Type B pancreatic cell (in vitro differentiated cells): ENCODE measurements at regions not wholly inside any gene's neighbourhood (a gene's known extent, or its start where the extent isn't known, plus 50 kb on each side); places are given as distances from the start of the nearest gene placed in this dataset.

ENCODE experiments used
- DNase-seq: peaks from one replicate; pipeline ENCODE4 v3.0.0; 2021; ENCODE audit warnings: mixed read lengths; ENCODE audit not compliant: unreplicated experiment; ENCODE audit errors: extremely low spot score
- H3K27ac Mint-ChIP-seq: 2 replicates; pipeline ENCODE4 v1.8.0; 2021; ENCODE audit warnings: mild to moderate bottlenecking, mixed read lengths
- H3K27me3 Mint-ChIP-seq: 2 replicates; pipeline ENCODE4 v1.8.0; 2021; ENCODE audit warnings: mixed read lengths
- H3K36me3 Mint-ChIP-seq: 2 replicates; pipeline ENCODE4 v1.8.0; 2021; ENCODE audit warnings: mixed read lengths
- H3K4me1 Mint-ChIP-seq: one replicate; pipeline ENCODE4 v1.8.0; 2021; ENCODE audit warnings: mixed read lengths; ENCODE audit not compliant: unreplicated experiment
- H3K4me3 Mint-ChIP-seq: 2 replicates; pipeline ENCODE4 v1.8.0; 2021; ENCODE audit warnings: mild to moderate bottlenecking, mixed read lengths
- H3K9me3 Mint-ChIP-seq: 2 replicates; pipeline ENCODE4 v1.8.0; 2021; ENCODE audit warnings: mixed read lengths
- TF ChIP-seq, protein P1 (sequence below): fragments of 200-600 bp; sonication (generic); conservative IDR thresholded peaks from 2 replicates; pipeline ENCODE4 v1.5.0; 2021; ENCODE audit warnings: antibody characterized with exemption, mild to moderate bottlenecking

GRCh38 chr14:98374136-98374535, 897.9 kb downstream of the BCL11B start:
- Mint-ChIP-seq H3K27ac (no peak overlapping the region), H3K36me3 (no peaks in the 10 kb centered on the region), H3K4me3 (no peak overlapping the region), H3K27me3 (peaks cover 3% of the 10 kb centered on the region), H3K9me3 (peaks cover 13% of the 10 kb centered on the region), H3K4me1 (peaks cover 20% of the 10 kb centered on the region)
- TF ChIP-seq, protein P1, sequence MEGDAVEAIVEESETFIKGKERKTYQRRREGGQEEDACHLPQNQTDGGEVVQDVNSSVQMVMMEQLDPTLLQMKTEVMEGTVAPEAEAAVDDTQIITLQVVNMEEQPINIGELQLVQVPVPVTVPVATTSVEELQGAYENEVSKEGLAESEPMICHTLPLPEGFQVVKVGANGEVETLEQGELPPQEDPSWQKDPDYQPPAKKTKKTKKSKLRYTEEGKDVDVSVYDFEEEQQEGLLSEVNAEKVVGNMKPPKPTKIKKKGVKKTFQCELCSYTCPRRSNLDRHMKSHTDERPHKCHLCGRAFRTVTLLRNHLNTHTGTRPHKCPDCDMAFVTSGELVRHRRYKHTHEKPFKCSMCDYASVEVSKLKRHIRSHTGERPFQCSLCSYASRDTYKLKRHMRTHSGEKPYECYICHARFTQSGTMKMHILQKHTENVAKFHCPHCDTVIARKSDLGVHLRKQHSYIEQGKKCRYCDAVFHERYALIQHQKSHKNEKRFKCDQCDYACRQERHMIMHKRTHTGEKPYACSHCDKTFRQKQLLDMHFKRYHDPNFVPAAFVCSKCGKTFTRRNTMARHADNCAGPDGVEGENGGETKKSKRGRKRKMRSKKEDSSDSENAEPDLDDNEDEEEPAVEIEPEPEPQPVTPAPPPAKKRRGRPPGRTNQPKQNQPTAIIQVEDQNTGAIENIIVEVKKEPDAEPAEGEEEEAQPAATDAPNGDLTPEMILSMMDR: no peak
- DNase-seq: no peak

- H3K27ac Mint-ChIP-seq: no peak overlapping the region
- no peak overlapping the region for H3K4me3 Mint-ChIP-seq
- no peak for DNase-seq
- no peaks in the 10 kb centered on the region for H3K36me3 Mint-ChIP-seq
- peaks cover 12% of the 10 kb centered on the region for H3K4me1 Mint-ChIP-seq
- no peaks in the 10 kb centered on the region for H3K27me3 Mint-ChIP-seq
- peaks cover 8% of the 10 kb centered on the region for H3K9me3 Mint-ChIP-seq
- TF ChIP-seq, protein P1: no peak
These were observed 896.4 kb downstream of the BCL11B start for GRCh38 chr14:98375566-98375965.

- no peak overlapping the region for H3K27ac Mint-ChIP-seq
- no peak for DNase-seq
- peaks cover 8% of the 10 kb centered on the region for H3K9me3 Mint-ChIP-seq
- no peaks in the 10 kb centered on the region for H3K4me1 Mint-ChIP-seq
- TF ChIP-seq, protein P1: no peak
- no peak overlapping the region for H3K4me3 Mint-ChIP-seq
- peaks cover under 1% of the 10 kb centered on the region for H3K27me3 Mint-ChIP-seq
- H3K36me3 Mint-ChIP-seq: no peaks in the 10 kb centered on the region
These were observed 892.2 kb downstream of the BCL11B start for GRCh38 chr14:98379830-98380229.

GRCh38 chr14:98382662-98383061, 889.3 kb downstream of the BCL11B start:
- Mint-ChIP-seq H3K27ac (no peak overlapping the region), H3K9me3 (peaks cover 8% of the 10 kb centered on the region), H3K4me3 (no peak overlapping the region), H3K36me3 (no peaks in the 10 kb centered on the region), H3K4me1 (no peaks in the 10 kb centered on the region), H3K27me3 (peaks cover 3% of the 10 kb centered on the region)
- DNase-seq: no peak
- TF ChIP-seq, protein P1: no peak

GRCh38 chr14:98385851-98386250, 886.1 kb downstream of the BCL11B start:
- Mint-ChIP-seq H3K9me3 (no peaks in the 10 kb centered on the region), H3K27me3 (peaks cover 5% of the 10 kb centered on the region), H3K27ac (no peak overlapping the region), H3K4me3 (no peak overlapping the region), H3K4me1 (no peaks in the 10 kb centered on the region), H3K36me3 (no peaks in the 10 kb centered on the region)
- TF ChIP-seq, protein P1: no peak
- DNase-seq: no peak

- H3K4me3 Mint-ChIP-seq: no peak overlapping the region
- peaks cover 2% of the 10 kb centered on the region for H3K27me3 Mint-ChIP-seq
- no peaks in the 10 kb centered on the region for H3K36me3 Mint-ChIP-seq
- no peaks in the 10 kb centered on the region for H3K4me1 Mint-ChIP-seq
- no peak for DNase-seq
- TF ChIP-seq, protein P1: no peak
- no peak overlapping the region for H3K27ac Mint-ChIP-seq
- H3K9me3 Mint-ChIP-seq: peaks cover 2% of the 10 kb centered on the region
These were observed 880.9 kb downstream of the BCL11B start for GRCh38 chr14:98391061-98391460.
